Stimulated activated CD4-positive, alpha-beta T cell treated with anti-CD3 and anti-CD28 coated beads, Interleukin-1b, Interleukin-23, amount 100 ng/mL, for 48 hours (primary cell): ENCODE measurements at regions not wholly inside any gene's neighbourhood (a gene's known extent, or its start where the extent isn't known, plus 50 kb on each side); places are given as distances from the start of the nearest gene placed in this dataset.
A peak's percentile ranks its signal among the peaks of the same experiment; 100 is the strongest.

ENCODE experiments used
- DNase-seq: peaks from one replicate; pipeline ENCODE4 v3.0.0-alpha.2; 2020

- no peak for DNase-seq
Observed at GRCh38 chr11:36803084-36803483, 205.0 kb upstream of the RAG2 start.

- DNase-seq = no peak
Observed at GRCh38 chr11:36792996-36793914, 195.2 kb upstream of the RAG2 start.

- DNase-seq = no peak
Observed at GRCh38 chr11:36791957-36792356, 193.9 kb upstream of the RAG2 start.

GRCh38 chr11:36790526-36790925 is 192.5 kb upstream of the RAG2 start:
- DNase-seq = no peak

- no peak for DNase-seq
Observed at GRCh38 chr11:36783808-36784207, 185.8 kb upstream of the RAG2 start.

GRCh38 chr11:36779791-36780190 is 181.8 kb upstream of the RAG2 start:
- no peak for DNase-seq

GRCh38 chr11:36777311-36777710 is 179.3 kb upstream of the RAG2 start:
- DNase-seq = no peak

GRCh38 chr11:36775756-36776155 is 177.7 kb upstream of the RAG2 start:
- no peak for DNase-seq

- DNase-seq = no peak
Observed at GRCh38 chr11:36775130-36775529, 177.1 kb upstream of the RAG2 start.

- DNase-seq = no peak
Observed at GRCh38 chr11:36774603-36775002, 176.6 kb upstream of the RAG2 start.

GRCh38 chr11:36763187-36763586 is 165.2 kb upstream of the RAG2 start:
- no peak for DNase-seq

- DNase-seq = no peak
Observed at GRCh38 chr11:36757075-36757474, 159.0 kb upstream of the RAG2 start.

- no peak for DNase-seq
Observed at GRCh38 chr11:36753960-36754359, 155.9 kb upstream of the RAG2 start.

- no peak for DNase-seq
Observed at GRCh38 chr11:36751996-36752395, 154.0 kb upstream of the RAG2 start.

GRCh38 chr11:36751335-36751781 is 153.3 kb upstream of the RAG2 start:
- no peak for DNase-seq

- no peak for DNase-seq
Observed at GRCh38 chr11:36750349-36750748, 152.3 kb upstream of the RAG2 start.

- no peak for DNase-seq
Observed at GRCh38 chr11:36748836-36749235, 150.8 kb upstream of the RAG2 start.

GRCh38 chr11:36746886-36747710 is 149.1 kb upstream of the RAG2 start:
- DNase-seq = peak; percentile 84

- DNase-seq = peak; percentile 56
Observed at GRCh38 chr11:36744375-36745168, 146.5 kb upstream of the RAG2 start.

- DNase-seq = no peak
Observed at GRCh38 chr11:36743039-36743438, 145.0 kb upstream of the RAG2 start.

- DNase-seq = no peak
Observed at GRCh38 chr11:36741515-36741914, 143.5 kb upstream of the RAG2 start.

GRCh38 chr11:36738292-36738861 is 140.3 kb upstream of the RAG2 start:
- DNase-seq = no peak

GRCh38 chr11:36736103-36736502 is 138.1 kb upstream of the RAG2 start:
- DNase-seq = no peak
